MCF 10A (cell line): ENCODE measurements at regions not wholly inside any gene's neighbourhood (a gene's known extent, or its start where the extent isn't known, plus 50 kb on each side); places are given as distances from the start of the nearest gene placed in this dataset.

Experiments
- BruUV-seq: library from RNA; stranded (reverse); fragments of 400-500 nt; replicated peaks from 2 replicates; lab custom pipeline; 2021; lab: Mats Ljungman, UMichigan
- CTCF ChIA-PET: fragments of 300-600 bp; sonication (Branson Sonifier 250); formaldehyde crosslinking; extraction: SDS; loops from one replicate; lab custom pipeline; 2021; ENCODE audit warnings: antibody characterized with exemption, inconsistent platforms; lab: Yijun Ruan, JAX
- POLR2A ChIA-PET: fragments of 300-600, 350-650 bp; sonication (Branson Sonifier 250); formaldehyde crosslinking; extraction: SDS; loops from one replicate; lab custom pipeline; 2020; ENCODE audit warnings: antibody characterized with exemption, inconsistent platforms; lab: Yijun Ruan, JAX
- DNase-seq: peaks from one replicate; pipeline ENCODE4 v3.0.0-alpha.2; 2018; ENCODE audit not compliant: unreplicated experiment
- H3K27ac Mint-ChIP-seq: one replicate; pipeline ENCODE4 v1.8.0; 2022; ENCODE audit warnings: mild to moderate bottlenecking, low read depth, mixed read lengths; ENCODE audit not compliant: unreplicated experiment
- H3K27me3 Mint-ChIP-seq: one replicate; pipeline ENCODE4 v1.8.0; 2022; ENCODE audit warnings: mixed read lengths; ENCODE audit not compliant: insufficient read depth, unreplicated experiment
- H3K36me3 Mint-ChIP-seq: one replicate; pipeline ENCODE4 v1.8.0; 2022; ENCODE audit warnings: mild to moderate bottlenecking, moderate library complexity, mixed read lengths; ENCODE audit not compliant: insufficient read depth, unreplicated experiment
- H3K4me1 Mint-ChIP-seq: one replicate; pipeline ENCODE4 v1.8.0; 2022; ENCODE audit warnings: mixed read lengths; ENCODE audit not compliant: insufficient read depth, unreplicated experiment
- H3K4me3 Mint-ChIP-seq: one replicate; pipeline ENCODE4 v1.8.0; 2022; ENCODE audit warnings: mild to moderate bottlenecking, moderate library complexity, mixed read lengths; ENCODE audit not compliant: unreplicated experiment
- H3K9me3 Mint-ChIP-seq: one replicate; pipeline ENCODE4 v1.8.0; 2022; ENCODE audit warnings: mixed read lengths; ENCODE audit not compliant: unreplicated experiment
- CTCF ChIP-seq: fragments of 200-600 bp; IDR thresholded peaks from one replicate; pipeline ENCODE4 v1.8.0; 2022; ENCODE audit warnings: antibody characterized with exemption, mild to moderate bottlenecking; ENCODE audit not compliant: unreplicated experiment
- intact Hi-C: fragments of 100-400 bp; cut with micrococcal nuclease; formaldehyde crosslinking; loops from 2 replicates; pipeline ENCODE4 v1.14.1; 2022

GRCh38 chr4:135325264-135325663 is 1123.7 kb upstream of the PABPC4L start:
- no peaks in the 10 kb centered on the region for H3K27me3 Mint-ChIP-seq
- no peak overlapping the region for H3K27ac Mint-ChIP-seq
- no peak for DNase-seq
- H3K36me3 Mint-ChIP-seq = no peaks in the 10 kb centered on the region
- intact Hi-C loops = no loop called here
- no peaks in the 10 kb centered on the region for H3K9me3 Mint-ChIP-seq
- CTCF ChIA-PET = no interaction called here
- POLR2A ChIA-PET = no interaction called here
- H3K4me3 Mint-ChIP-seq = no peak overlapping the region
- H3K4me1 Mint-ChIP-seq = no peaks in the 10 kb centered on the region
- TF ChIP-seq CTCF = no peak
- no TSS peak for BruUV-seq

- POLR2A ChIA-PET = no interaction called here
- Mint-ChIP-seq H3K9me3 (no peaks in the 10 kb centered on the region), H3K27ac (no peak overlapping the region), H3K4me3 (no peak overlapping the region), H3K27me3 (no peaks in the 10 kb centered on the region), H3K36me3 (no peaks in the 10 kb centered on the region), H3K4me1 (no peaks in the 10 kb centered on the region)
- intact Hi-C loops = no loop called here
- TF ChIP-seq CTCF = no peak
- DNase-seq = no peak
- CTCF ChIA-PET = interaction anchor here (0.6 kb wide), 2 partner anchors 19 to 519 kb away, joined by 3 read pairs; no protein-coding TSS in a partner anchor
- no TSS peak for BruUV-seq
Observed at GRCh38 chr4:135319685-135320084, 1118.1 kb upstream of the PABPC4L start.

GRCh38 chr4:135316266-135316779 is 1114.7 kb upstream of the PABPC4L start:
- Mint-ChIP-seq H3K4me3 (no peak overlapping the region), H3K36me3 (no peaks in the 10 kb centered on the region), H3K27me3 (no peaks in the 10 kb centered on the region), H3K27ac (no peak overlapping the region), H3K4me1 (no peaks in the 10 kb centered on the region), H3K9me3 (no peaks in the 10 kb centered on the region)
- no TSS peak for BruUV-seq
- ChIA-PET CTCF (no interaction called here), POLR2A (no interaction called here)
- no peak for TF ChIP-seq CTCF
- DNase-seq = no peak
- intact Hi-C loops = no loop called here

GRCh38 chr4:135290136-135290535 is 1088.5 kb upstream of the PABPC4L start:
- H3K4me1 Mint-ChIP-seq = no peaks in the 10 kb centered on the region
- CTCF ChIA-PET = interaction anchor here (0.6 kb wide), 1 partner anchor 52 kb away, joined by 4 read pairs; no protein-coding TSS in a partner anchor
- DNase-seq = no peak
- no TSS peak for BruUV-seq
- H3K36me3 Mint-ChIP-seq = no peaks in the 10 kb centered on the region
- H3K27ac Mint-ChIP-seq = no peak overlapping the region
- POLR2A ChIA-PET = interaction anchor here (0.7 to 0.9 kb wide), 2 partner anchors 13 to 14 kb away, joined by 3 read pairs; no protein-coding TSS in a partner anchor
- peaks cover 10% of the 10 kb centered on the region for H3K27me3 Mint-ChIP-seq
- H3K4me3 Mint-ChIP-seq = no peak overlapping the region
- TF ChIP-seq CTCF = no peak
- intact Hi-C loops = no loop called here
- no peaks in the 10 kb centered on the region for H3K9me3 Mint-ChIP-seq
